ENCODE measurements at regions not wholly inside any gene's neighbourhood (a gene's known extent, or its start where the extent isn't known, plus 50 kb on each side); places are given as distances from the start of the nearest gene placed in this dataset.

DNA sequence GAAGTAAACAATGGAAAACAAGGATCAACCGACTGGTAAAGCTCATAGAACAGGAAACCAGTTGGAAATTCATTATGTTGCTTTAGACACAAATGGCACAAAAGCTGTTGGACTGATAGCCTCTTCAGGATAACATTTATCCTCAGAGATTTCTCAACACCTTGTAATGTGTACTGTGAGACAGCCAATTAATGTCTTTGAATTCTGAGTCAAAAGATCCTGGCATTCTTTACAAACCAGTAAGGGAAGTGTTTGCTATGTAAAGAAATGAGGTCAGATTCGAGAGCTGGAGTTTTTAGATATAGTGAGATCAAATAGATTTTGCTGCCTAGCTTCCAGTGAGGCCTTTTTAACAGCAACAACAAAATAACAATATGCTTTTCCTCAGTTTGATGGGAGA is 439.2 kb downstream of the C6orf118 start:
- Histone ChIP-seq H3K36me3 (replicated peaks; ENCODE audit: insufficient read depth, low read length) (no peaks in the 10 kb centered on the region), H2AFZ (ENCODE audit: low read length) (no peak overlapping the region), H3F3A (ENCODE audit: insufficient read depth, low read length) (no peaks in the 10 kb centered on the region), H4K20me1 (ENCODE audit: insufficient read depth, low read length) (no peaks in the 10 kb centered on the region), H3K27me3 (replicated peaks; ENCODE audit: insufficient read depth, low read length) (no peaks in the 10 kb centered on the region), H3K4me1 (ENCODE audit: low read length) (no peaks in the 10 kb centered on the region), H3K9ac (ENCODE audit: low read length) (no peak overlapping the region), H3K27ac (ENCODE audit: low read length) (no peak overlapping the region), H3K9me2 (replicated peaks; ENCODE audit: insufficient read depth, low read length) (no peaks in the 10 kb centered on the region), H3K4me3 (ENCODE audit: low read length) (no peak overlapping the region), H3K79me2 (ENCODE audit: low read length) (no peaks in the 10 kb centered on the region), H3K4me2 (ENCODE audit: low read depth, low read length) (no peak overlapping the region), H3K9me3 (replicated peaks; ENCODE audit: insufficient read depth, low read length) (no peaks in the 10 kb centered on the region)
- TF ChIP-seq, protein P1, sequence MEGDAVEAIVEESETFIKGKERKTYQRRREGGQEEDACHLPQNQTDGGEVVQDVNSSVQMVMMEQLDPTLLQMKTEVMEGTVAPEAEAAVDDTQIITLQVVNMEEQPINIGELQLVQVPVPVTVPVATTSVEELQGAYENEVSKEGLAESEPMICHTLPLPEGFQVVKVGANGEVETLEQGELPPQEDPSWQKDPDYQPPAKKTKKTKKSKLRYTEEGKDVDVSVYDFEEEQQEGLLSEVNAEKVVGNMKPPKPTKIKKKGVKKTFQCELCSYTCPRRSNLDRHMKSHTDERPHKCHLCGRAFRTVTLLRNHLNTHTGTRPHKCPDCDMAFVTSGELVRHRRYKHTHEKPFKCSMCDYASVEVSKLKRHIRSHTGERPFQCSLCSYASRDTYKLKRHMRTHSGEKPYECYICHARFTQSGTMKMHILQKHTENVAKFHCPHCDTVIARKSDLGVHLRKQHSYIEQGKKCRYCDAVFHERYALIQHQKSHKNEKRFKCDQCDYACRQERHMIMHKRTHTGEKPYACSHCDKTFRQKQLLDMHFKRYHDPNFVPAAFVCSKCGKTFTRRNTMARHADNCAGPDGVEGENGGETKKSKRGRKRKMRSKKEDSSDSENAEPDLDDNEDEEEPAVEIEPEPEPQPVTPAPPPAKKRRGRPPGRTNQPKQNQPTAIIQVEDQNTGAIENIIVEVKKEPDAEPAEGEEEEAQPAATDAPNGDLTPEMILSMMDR (IDR thresholded peaks at IDR 0.05; ENCODE audit: low read length), result no peak
- no peak for TF ChIP-seq EZH2phosphoT487 (IDR thresholded peaks at IDR 0.05; ENCODE audit: low read length)
- no peak for TF ChIP-seq EZH2 (optimal IDR thresholded peaks at IDR 0.05; ENCODE audit: low read depth, low read length)
- DNase-seq, result no peak

DNA sequence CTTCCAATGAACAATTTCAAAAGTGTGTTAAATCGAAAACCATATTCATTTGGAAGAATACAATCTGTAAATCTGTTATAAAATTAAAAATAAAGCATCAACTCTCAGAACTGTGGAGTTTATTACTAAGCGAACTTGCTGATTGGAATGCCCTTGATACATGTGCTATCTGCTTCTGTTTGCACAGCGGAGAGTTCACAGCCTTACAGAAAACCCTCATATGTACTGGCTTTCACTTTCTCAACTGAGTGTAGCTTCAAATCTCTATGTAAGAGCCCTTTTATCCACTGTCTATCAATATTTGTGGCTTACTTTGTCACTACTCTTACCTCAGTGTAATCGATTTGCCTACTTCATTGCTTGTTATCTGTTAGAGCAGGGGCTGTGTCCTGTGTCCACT is 447.4 kb downstream of the C6orf118 start:
- Histone ChIP-seq H3K27me3 (replicated peaks; ENCODE audit: insufficient read depth, low read length) (no peaks in the 10 kb centered on the region), H3K4me3 (ENCODE audit: low read length) (no peak overlapping the region), H3F3A (ENCODE audit: insufficient read depth, low read length) (no peaks in the 10 kb centered on the region), H3K79me2 (ENCODE audit: low read length) (no peaks in the 10 kb centered on the region), H3K4me2 (ENCODE audit: low read depth, low read length) (no peak overlapping the region), H3K9me2 (replicated peaks; ENCODE audit: insufficient read depth, low read length) (no peaks in the 10 kb centered on the region), H3K27ac (ENCODE audit: low read length) (no peak overlapping the region), H3K4me1 (ENCODE audit: low read length) (no peaks in the 10 kb centered on the region), H2AFZ (ENCODE audit: low read length) (no peak overlapping the region), H3K36me3 (replicated peaks; ENCODE audit: insufficient read depth, low read length) (no peaks in the 10 kb centered on the region), H3K9me3 (replicated peaks; ENCODE audit: insufficient read depth, low read length) (no peaks in the 10 kb centered on the region), H3K9ac (ENCODE audit: low read length) (no peak overlapping the region), H4K20me1 (ENCODE audit: insufficient read depth, low read length) (no peaks in the 10 kb centered on the region)
- DNase-seq, result no peak
- no peak for TF ChIP-seq EZH2 (optimal IDR thresholded peaks at IDR 0.05; ENCODE audit: low read depth, low read length)
- TF ChIP-seq, protein P1 (IDR thresholded peaks at IDR 0.05; ENCODE audit: low read length), result no peak
- no peak for TF ChIP-seq EZH2phosphoT487 (IDR thresholded peaks at IDR 0.05; ENCODE audit: low read length)

DNA sequence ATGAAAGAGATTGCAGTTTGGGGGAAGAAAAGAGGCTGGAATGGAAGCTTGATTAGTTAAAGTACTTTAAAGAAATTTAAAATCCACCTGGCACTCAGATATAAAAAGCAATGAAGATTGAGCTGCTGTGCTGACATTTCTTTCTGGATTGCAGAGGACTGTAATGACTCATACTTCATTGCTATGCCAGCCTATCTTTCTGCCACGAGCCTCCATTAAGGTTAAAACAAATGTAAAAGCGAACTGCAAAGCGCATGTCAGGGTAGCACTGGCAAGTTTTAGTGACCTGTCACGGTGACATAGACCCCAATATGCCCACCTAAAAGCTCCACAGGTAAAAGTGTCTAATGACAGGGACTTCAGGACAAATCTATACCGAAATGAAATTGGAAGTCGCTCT is 449.6 kb downstream of the C6orf118 start:
- H3K4me3 ChIP-seq (ENCODE audit: low read length), result no peak overlapping the region
- no peaks in the 10 kb centered on the region for H3K79me2 ChIP-seq (ENCODE audit: low read length)
- H3K4me2 ChIP-seq (ENCODE audit: low read depth, low read length), result no peak overlapping the region
- no peak overlapping the region for H2AFZ ChIP-seq (ENCODE audit: low read length)
- H3K9me2 ChIP-seq (replicated peaks; ENCODE audit: insufficient read depth, low read length), result no peaks in the 10 kb centered on the region
- H3K27me3 ChIP-seq (replicated peaks; ENCODE audit: insufficient read depth, low read length), result no peaks in the 10 kb centered on the region
- H3K27ac ChIP-seq (ENCODE audit: low read length), result no peak overlapping the region
- H3K36me3 ChIP-seq (replicated peaks; ENCODE audit: insufficient read depth, low read length), result no peaks in the 10 kb centered on the region
- TF ChIP-seq, protein P1 (IDR thresholded peaks at IDR 0.05; ENCODE audit: low read length), result no peak
- TF ChIP-seq EZH2 (optimal IDR thresholded peaks at IDR 0.05; ENCODE audit: low read depth, low read length) (no peak), EZH2phosphoT487 (IDR thresholded peaks at IDR 0.05; ENCODE audit: low read length) (no peak)
- DNase-seq, result no peak
- H3K4me1 ChIP-seq (ENCODE audit: low read length), result no peaks in the 10 kb centered on the region
- no peak overlapping the region for H3K9ac ChIP-seq (ENCODE audit: low read length)
- H3K9me3 ChIP-seq (replicated peaks; ENCODE audit: insufficient read depth, low read length), result no peaks in the 10 kb centered on the region
- no peaks in the 10 kb centered on the region for H3F3A ChIP-seq (ENCODE audit: insufficient read depth, low read length)
- no peaks in the 10 kb centered on the region for H4K20me1 ChIP-seq (ENCODE audit: insufficient read depth, low read length)

Data from MM.1S (cell line).